HEK293 (cell line): ENCODE measurements at regions not wholly inside any gene's neighbourhood (a gene's known extent, or its start where the extent isn't known, plus 50 kb on each side); places are given as distances from the start of the nearest gene placed in this dataset.

Experiments
- CTCF ChIA-PET: fragments of 350-600 bp; formaldehyde crosslinking; extraction: SDS; loops from one replicate; lab custom pipeline; 2021; ENCODE audit warnings: antibody characterized with exemption; lab: Yijun Ruan, JAX
- POLR2A ChIA-PET: fragments of 300-600 bp; formaldehyde crosslinking; extraction: SDS; loops from one replicate; lab custom pipeline; 2020; ENCODE audit warnings: antibody characterized with exemption, inconsistent platforms; lab: Yijun Ruan, JAX
- H3K27ac ChIP-seq: fragments of 200-500 bp; sonication (Bioruptor generic); 2 replicates; pipeline ENCODE4 v1.5.1; 2014; ENCODE audit warnings: low read depth, low read length, control low read depth, inconsistent platforms; ENCODE audit errors: extremely low read depth
- H3K36me3 ChIP-seq, 2 experiments: fragments of 200-500 bp in 1 of 2; sonication (Bioruptor generic) in 1 of 2; 1 replicate in 1 of 2; 2 replicates in 1 of 2; pipeline ENCODE4 v1.5.1; 2014 to 2017; ENCODE audit warnings: inconsistent platforms in 2 of 2, low read length in 2 of 2; ENCODE audit not compliant: control insufficient read depth in 2 of 2, insufficient read depth in 1 of 2
- H3K4me1 ChIP-seq: fragments of 200-500 bp; sonication (Bioruptor generic); 2 replicates; pipeline ENCODE4 v1.5.1; 2014; ENCODE audit warnings: mild to moderate bottlenecking, low read length, inconsistent platforms; ENCODE audit not compliant: control insufficient read depth, insufficient read depth
- H3K4me3 ChIP-seq: 2 replicates; pipeline ENCODE4 v1.5.1; 2011; ENCODE audit warnings: low read depth, mild to moderate bottlenecking, control low read depth, low read length, moderate library complexity
- H3K9me3 ChIP-seq: fragments of 200-500 bp; sonication (Bioruptor generic); 2 replicates; pipeline ENCODE4 v1.5.1; 2014; ENCODE audit warnings: low read depth, low read length, inconsistent platforms; ENCODE audit not compliant: control insufficient read depth, insufficient read depth
- HOXA7 ChIP-seq: sonication (generic); formaldehyde crosslinking; IDR thresholded peaks from 2 replicates; pipeline ENCODE4 v1.8.1; 2022; ENCODE audit warnings: missing genetic modification reagents, borderline replicate concordance
- KLF9 ChIP-seq: fragments of 450-650 bp; formaldehyde crosslinking; IDR thresholded peaks from 2 replicates; pipeline ENCODE4 v1.5.1; 2016; ENCODE audit warnings: missing biosample characterization, missing genetic modification characterization, low read depth
- PRDM1 ChIP-seq: fragments of 450-650 bp; formaldehyde crosslinking; IDR thresholded peaks from 2 replicates; pipeline ENCODE4; 2016; ENCODE audit warnings: missing biosample characterization, missing genetic modification characterization
- SCRT2 ChIP-seq: fragments of 450-650 bp; formaldehyde crosslinking; IDR thresholded peaks from 2 replicates; pipeline ENCODE4 v1.5.1; 2016; ENCODE audit warnings: missing biosample characterization, missing genetic modification characterization
- TCF7L2 ChIP-seq: IDR thresholded peaks from 2 replicates; pipeline ENCODE4 v1.6.1; 2011; ENCODE audit warnings: low read depth, mild to moderate bottlenecking, inconsistent platforms, low read length, moderate library complexity, borderline replicate concordance
- ZFP69B ChIP-seq: fragments of 450-650 bp; formaldehyde crosslinking; IDR thresholded peaks from 2 replicates; pipeline ENCODE4 v1.5.1; 2016; ENCODE audit warnings: missing biosample characterization, missing genetic modification characterization
- ZNF214 ChIP-seq: fragments of 450-650 bp; formaldehyde crosslinking; IDR thresholded peaks from 2 replicates; pipeline ENCODE4 v1.5.1; 2017; ENCODE audit warnings: missing biosample characterization, mild to moderate bottlenecking, missing genetic modification characterization, borderline replicate concordance
- ZNF354C ChIP-seq: fragments of 450-650 bp; formaldehyde crosslinking; IDR thresholded peaks from 2 replicates; pipeline ENCODE4 v1.5.1; 2016; ENCODE audit warnings: missing biosample characterization, missing genetic modification characterization, low read depth, borderline replicate concordance
- ZNF366 ChIP-seq: fragments of 450-650 bp; formaldehyde crosslinking; conservative IDR thresholded peaks from 2 replicates; pipeline ENCODE4 v1.5.1; 2016; ENCODE audit warnings: missing biosample characterization, missing genetic modification characterization
- ZNF423 ChIP-seq: fragments of 450-650 bp; formaldehyde crosslinking; IDR thresholded peaks from 2 replicates; pipeline ENCODE4 v1.5.1; 2016; ENCODE audit warnings: missing biosample characterization, missing genetic modification characterization
- ZNF433 ChIP-seq: fragments of 450-650 bp; formaldehyde crosslinking; IDR thresholded peaks from 2 replicates; pipeline ENCODE4 v1.5.1; 2016; ENCODE audit warnings: missing biosample characterization, missing genetic modification characterization, low read depth
- ZNF521 ChIP-seq: fragments of 450-650 bp; formaldehyde crosslinking; IDR thresholded peaks from 2 replicates; pipeline ENCODE4 v1.5.1; 2017; ENCODE audit warnings: missing biosample characterization, mild to moderate bottlenecking, missing genetic modification characterization
- ZNF629 ChIP-seq: fragments of 450-650 bp; formaldehyde crosslinking; IDR thresholded peaks from 2 replicates; pipeline ENCODE4 v1.5.1; 2017; ENCODE audit warnings: missing biosample characterization, missing genetic modification characterization
- ZNF654 ChIP-seq: fragments of 450-650 bp; formaldehyde crosslinking; IDR thresholded peaks from 2 replicates; pipeline ENCODE4 v1.5.1; 2016; ENCODE audit warnings: low read depth, missing biosample characterization, missing genetic modification characterization
- ZNF704 ChIP-seq: fragments of 450-650 bp; formaldehyde crosslinking; IDR thresholded peaks from 2 replicates; pipeline ENCODE4 v1.5.1; 2016; ENCODE audit warnings: missing biosample characterization, missing genetic modification characterization
- ZNF843 ChIP-seq: fragments of 450-650 bp; formaldehyde crosslinking; IDR thresholded peaks from 2 replicates; pipeline ENCODE4 v1.5.1; 2016; ENCODE audit warnings: missing biosample characterization, missing genetic modification characterization
- TF ChIP-seq, protein P1 (sequence below): fragments of 450-650 bp; formaldehyde crosslinking; IDR thresholded peaks from 2 replicates; pipeline ENCODE4 v1.5.1; 2017; ENCODE audit warnings: missing biosample characterization, missing genetic modification characterization
- TF ChIP-seq, protein P2 (sequence below): fragments of 450-650 bp; formaldehyde crosslinking; IDR thresholded peaks from 2 replicates; pipeline ENCODE4 v1.5.1; 2016; ENCODE audit warnings: missing biosample characterization, missing genetic modification characterization
- TF ChIP-seq, protein P3 (sequence below): fragments of 450-650 bp; formaldehyde crosslinking; IDR thresholded peaks from 2 replicates; pipeline ENCODE4 v1.5.1; 2016; ENCODE audit warnings: missing biosample characterization, missing genetic modification characterization

DNA sequence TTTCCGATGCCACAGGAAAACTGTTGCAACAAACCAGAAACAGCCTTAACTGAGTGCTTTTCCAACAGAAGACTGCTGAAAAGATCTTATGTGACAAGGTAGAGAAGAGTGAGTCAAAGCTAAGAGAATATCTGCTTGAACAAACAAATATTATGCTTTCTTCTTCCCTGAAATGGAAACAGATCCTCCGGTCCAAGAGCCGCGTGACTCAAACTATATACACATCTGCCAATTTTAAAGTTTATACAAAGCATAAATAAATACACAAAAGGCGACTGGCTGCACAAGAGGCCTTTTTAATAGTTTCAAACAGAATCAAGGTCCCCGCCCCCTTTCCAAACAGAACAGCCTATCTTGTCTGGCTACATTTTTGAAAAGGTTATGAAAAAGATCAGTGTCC, 329.7 kb upstream of the F9 start (continued):
- TF ChIP-seq, protein P1, sequence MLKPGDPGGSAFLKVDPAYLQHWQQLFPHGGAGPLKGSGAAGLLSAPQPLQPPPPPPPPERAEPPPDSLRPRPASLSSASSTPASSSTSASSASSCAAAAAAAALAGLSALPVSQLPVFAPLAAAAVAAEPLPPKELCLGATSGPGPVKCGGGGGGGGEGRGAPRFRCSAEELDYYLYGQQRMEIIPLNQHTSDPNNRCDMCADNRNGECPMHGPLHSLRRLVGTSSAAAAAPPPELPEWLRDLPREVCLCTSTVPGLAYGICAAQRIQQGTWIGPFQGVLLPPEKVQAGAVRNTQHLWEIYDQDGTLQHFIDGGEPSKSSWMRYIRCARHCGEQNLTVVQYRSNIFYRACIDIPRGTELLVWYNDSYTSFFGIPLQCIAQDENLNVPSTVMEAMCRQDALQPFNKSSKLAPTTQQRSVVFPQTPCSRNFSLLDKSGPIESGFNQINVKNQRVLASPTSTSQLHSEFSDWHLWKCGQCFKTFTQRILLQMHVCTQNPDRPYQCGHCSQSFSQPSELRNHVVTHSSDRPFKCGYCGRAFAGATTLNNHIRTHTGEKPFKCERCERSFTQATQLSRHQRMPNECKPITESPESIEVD (tag by site-specific recombination): peak; percentile 79
- TF ChIP-seq HOXA7: no peak
- TF ChIP-seq, protein P2, sequence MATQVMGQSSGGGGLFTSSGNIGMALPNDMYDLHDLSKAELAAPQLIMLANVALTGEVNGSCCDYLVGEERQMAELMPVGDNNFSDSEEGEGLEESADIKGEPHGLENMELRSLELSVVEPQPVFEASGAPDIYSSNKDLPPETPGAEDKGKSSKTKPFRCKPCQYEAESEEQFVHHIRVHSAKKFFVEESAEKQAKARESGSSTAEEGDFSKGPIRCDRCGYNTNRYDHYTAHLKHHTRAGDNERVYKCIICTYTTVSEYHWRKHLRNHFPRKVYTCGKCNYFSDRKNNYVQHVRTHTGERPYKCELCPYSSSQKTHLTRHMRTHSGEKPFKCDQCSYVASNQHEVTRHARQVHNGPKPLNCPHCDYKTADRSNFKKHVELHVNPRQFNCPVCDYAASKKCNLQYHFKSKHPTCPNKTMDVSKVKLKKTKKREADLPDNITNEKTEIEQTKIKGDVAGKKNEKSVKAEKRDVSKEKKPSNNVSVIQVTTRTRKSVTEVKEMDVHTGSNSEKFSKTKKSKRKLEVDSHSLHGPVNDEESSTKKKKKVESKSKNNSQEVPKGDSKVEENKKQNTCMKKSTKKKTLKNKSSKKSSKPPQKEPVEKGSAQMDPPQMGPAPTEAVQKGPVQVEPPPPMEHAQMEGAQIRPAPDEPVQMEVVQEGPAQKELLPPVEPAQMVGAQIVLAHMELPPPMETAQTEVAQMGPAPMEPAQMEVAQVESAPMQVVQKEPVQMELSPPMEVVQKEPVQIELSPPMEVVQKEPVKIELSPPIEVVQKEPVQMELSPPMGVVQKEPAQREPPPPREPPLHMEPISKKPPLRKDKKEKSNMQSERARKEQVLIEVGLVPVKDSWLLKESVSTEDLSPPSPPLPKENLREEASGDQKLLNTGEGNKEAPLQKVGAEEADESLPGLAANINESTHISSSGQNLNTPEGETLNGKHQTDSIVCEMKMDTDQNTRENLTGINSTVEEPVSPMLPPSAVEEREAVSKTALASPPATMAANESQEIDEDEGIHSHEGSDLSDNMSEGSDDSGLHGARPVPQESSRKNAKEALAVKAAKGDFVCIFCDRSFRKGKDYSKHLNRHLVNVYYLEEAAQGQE: no peak
- no peak for TF ChIP-seq ZNF521

- no peaks in the 10 kb centered on the region for H3K9me3 ChIP-seq
- POLR2A ChIA-PET: no interaction called here
- peaks cover 15% of the 10 kb centered on the region for H3K4me1 ChIP-seq
- CTCF ChIA-PET: interaction anchor here (0.5 to 1.3 kb wide), 2 partner anchors 74 to 229 kb away, joined by 3 to 5 read pairs; no protein-coding TSS in a partner anchor
- TF ChIP-seq ZNF354C: no peak
- no peak for TF ChIP-seq ZNF654 (tag by site-specific recombination)
- TF ChIP-seq ZNF423: no peak
- no peak for TF ChIP-seq ZNF843 (tag by site-specific recombination)
- TF ChIP-seq KLF9 (tag by site-specific recombination): no peak
- TF ChIP-seq ZNF704: no peak
- TF ChIP-seq ZFP69B (tag by site-specific recombination): no peak
- no peak for TF ChIP-seq ZNF433
- no peak for TF ChIP-seq SCRT2 (tag by site-specific recombination)
- TF ChIP-seq TCF7L2: no peak
- no peak for TF ChIP-seq ZNF214 (tag by site-specific recombination)
- TF ChIP-seq, all 188 proteins: peak for 0
- H3K4me3 ChIP-seq: no peak overlapping the region
- H3K36me3 ChIP-seq: no peaks in the 10 kb centered on the region
- peak overlapping the region; percentile 40; the same call in 1 of the 2 replicates for H3K27ac ChIP-seq
Measured at GRCh38 chrX:139200346-139200745, 330.2 kb upstream of the F9 start.

DNA sequence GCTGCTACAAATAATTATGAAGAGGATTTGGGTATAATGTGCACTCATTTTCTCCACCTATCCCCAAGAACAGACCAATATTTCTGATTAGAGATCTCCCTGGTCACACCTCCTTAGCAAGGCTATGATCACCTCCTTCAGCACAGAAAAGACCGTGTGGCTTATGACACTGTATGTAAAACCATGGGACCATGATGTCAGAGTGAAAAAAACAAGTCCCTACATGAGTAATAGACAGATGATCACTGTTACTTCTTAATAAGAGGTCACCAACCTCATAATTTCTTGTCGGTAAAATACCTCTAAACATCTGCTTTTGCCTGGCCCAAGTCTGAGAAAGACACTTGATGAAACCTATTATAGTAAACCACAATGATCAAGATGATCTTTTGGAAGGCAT, 330.6 kb upstream of the F9 start:
- Histone ChIP-seq H3K4me3 (no peak overlapping the region), H3K27ac (no peak overlapping the region), H3K4me1 (peaks cover 15% of the 10 kb centered on the region), H3K9me3 (no peaks in the 10 kb centered on the region), H3K36me3 (no peaks in the 10 kb centered on the region)
- TF ChIP-seq ZNF366 (tag by site-specific recombination) (peak; percentile 43; the same call in 1 of the 2 replicates), ZNF433 (no peak), ZNF629 (tag by site-specific recombination) (peak; percentile 64; the same call in 1 of the 2 replicates), PRDM1 (tag by site-specific recombination) (no peak)
- TF ChIP-seq, protein P3, sequence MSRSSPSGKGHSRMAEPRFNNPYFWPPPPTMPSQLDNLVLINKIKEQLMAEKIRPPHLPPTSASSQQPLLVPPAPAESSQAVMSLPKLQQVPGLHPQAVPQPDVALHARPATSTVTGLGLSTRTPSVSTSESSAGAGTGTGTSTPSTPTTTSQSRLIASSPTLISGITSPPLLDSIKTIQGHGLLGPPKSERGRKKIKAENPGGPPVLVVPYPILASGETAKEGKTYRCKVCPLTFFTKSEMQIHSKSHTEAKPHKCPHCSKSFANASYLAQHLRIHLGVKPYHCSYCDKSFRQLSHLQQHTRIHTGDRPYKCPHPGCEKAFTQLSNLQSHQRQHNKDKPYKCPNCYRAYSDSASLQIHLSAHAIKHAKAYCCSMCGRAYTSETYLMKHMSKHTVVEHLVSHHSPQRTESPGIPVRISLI: 0 out of 2 replicates have a peak, but pooled peaks have one; percentile 16
- ChIA-PET POLR2A (no interaction called here), CTCF (interaction anchor here (1.3 kb wide), 1 partner anchor 73 kb away, joined by 5 read pairs; no protein-coding TSS in a partner anchor)
